Liver (tissue), 8 donors: ENCODE measurements at regions not wholly inside any gene's neighbourhood (a gene's known extent, or its start where the extent isn't known, plus 50 kb on each side); places are given as distances from the start of the nearest gene placed in this dataset.

Source experiments
- DNase-seq: peaks from one replicate; pipeline ENCODE4 v3.0.0-alpha.2; 2017; ENCODE audit warnings: low spot score
- H3K27ac ChIP-seq, 2 donors: one replicate each; pipeline ENCODE4 v1.7.0; 2013; ENCODE audit warnings: inconsistent platforms in 2 of 2, low read length in 2 of 2, control low read depth in 1 of 2, low read depth in 1 of 2, mild to moderate bottlenecking in 1 of 2
- H3K27me3 ChIP-seq, 4 donors: one replicate each; pipeline versions ENCODE4 v1.6.1 to v1.7.0; 2013; ENCODE audit warnings: low read length in 3 of 4, inconsistent platforms in 1 of 4, mild to moderate bottlenecking in 1 of 4, moderate library complexity in 1 of 4; ENCODE audit not compliant: control insufficient read depth in 4 of 4, insufficient read depth in 4 of 4
- H3K36me3 ChIP-seq, 4 donors: one replicate each; pipeline versions ENCODE4 v1.6.1 to v1.7.0; 2013; ENCODE audit warnings: low read length in 3 of 4, mild to moderate bottlenecking in 3 of 4, low read depth in 1 of 4, moderate library complexity in 1 of 4; ENCODE audit not compliant: control insufficient read depth in 4 of 4, insufficient read depth in 3 of 4
- H3K4me1 ChIP-seq, 4 donors: one replicate each; pipeline versions ENCODE4 v1.6.1 to v1.7.0; 2013; ENCODE audit warnings: low read length in 3 of 4, mild to moderate bottlenecking in 3 of 4, moderate library complexity in 1 of 4; ENCODE audit not compliant: control insufficient read depth in 4 of 4, insufficient read depth in 4 of 4
- H3K4me3 ChIP-seq, 3 donors: one replicate each; pipeline versions ENCODE4 v1.6.1 to v1.7.0; 2013; ENCODE audit warnings: low read length in 3 of 3, control low read depth in 1 of 3, low read depth in 1 of 3, mild to moderate bottlenecking in 1 of 3
- H3K9ac ChIP-seq, 2 donors: one replicate each; pipeline ENCODE4 v1.7.0; 2013; ENCODE audit warnings: low read length in 2 of 2, mild to moderate bottlenecking in 2 of 2, moderate library complexity in 2 of 2, control low read depth in 1 of 2, low read depth in 1 of 2
- H3K9me3 ChIP-seq, 4 donors: one replicate each; pipeline versions ENCODE4 v1.6.1 to v1.7.0; 2013; ENCODE audit warnings: low read length in 3 of 4; ENCODE audit not compliant: control insufficient read depth in 4 of 4
- EGR1 ChIP-seq, 2 donors: IDR thresholded peaks; 2 replicates each; pipeline ENCODE4 v1.6.1; 2016 to 2018; ENCODE audit warnings: antibody characterized with exemption in 2 of 2, low read depth in 2 of 2
- FOXA1 ChIP-seq: IDR thresholded peaks from 2 replicates; pipeline ENCODE4 v1.6.1; 2016; ENCODE audit warnings: antibody characterized with exemption
- FOXA2 ChIP-seq: IDR thresholded peaks from 2 replicates; pipeline ENCODE4 v1.6.1; 2016; ENCODE audit warnings: antibody characterized with exemption
- GABPA ChIP-seq, 2 donors: IDR thresholded peaks in 1 of 2; conservative IDR thresholded peaks in 1 of 2; 2 replicates each; pipeline ENCODE4 v1.6.1; 2016; ENCODE audit warnings: antibody characterized with exemption in 2 of 2, mild to moderate bottlenecking in 1 of 2, moderate library complexity in 1 of 2
- HNF4G ChIP-seq: IDR thresholded peaks from 2 replicates; pipeline ENCODE4 v1.6.1; 2016; ENCODE audit warnings: antibody characterized with exemption
- JUND ChIP-seq, 2 donors: IDR thresholded peaks; 2 replicates each; pipeline ENCODE4 v1.6.1; 2016; ENCODE audit warnings: antibody characterized with exemption in 2 of 2
- RAD21 ChIP-seq, 2 donors: IDR thresholded peaks; 2 replicates each; pipeline ENCODE4 v1.6.1; 2016; ENCODE audit warnings: antibody characterized with exemption in 2 of 2, mild to moderate bottlenecking in 2 of 2
- RXRA ChIP-seq, 2 donors: IDR thresholded peaks; 2 replicates each; pipeline ENCODE4 v1.6.1; 2017 to 2018; ENCODE audit warnings: antibody characterized with exemption in 2 of 2, mild to moderate bottlenecking in 1 of 2
- SP1 ChIP-seq: IDR thresholded peaks from 2 replicates; pipeline ENCODE4 v1.6.1; 2018; ENCODE audit warnings: antibody characterized with exemption, mild to moderate bottlenecking
- TAF1 ChIP-seq: conservative IDR thresholded peaks from 2 replicates; pipeline ENCODE4 v1.6.1; 2016; ENCODE audit warnings: antibody characterized with exemption, mild to moderate bottlenecking
- YY1 ChIP-seq: IDR thresholded peaks from 2 replicates; pipeline ENCODE4 v1.6.1; 2016; ENCODE audit warnings: antibody characterized with exemption, mild to moderate bottlenecking
- WGBS: extraction: QIAGEN DNeasy Blood & Tissue Kit; methylation state at CpG from one replicate; pipeline ENCODE4 v1.1.7; 2013; 5-methylcytosine and 5-hydroxymethylcytosine counted together
- TF ChIP-seq, protein P1 (sequence below): IDR thresholded peaks from 2 replicates; pipeline ENCODE4 v1.6.1; 2016; ENCODE audit warnings: antibody characterized with exemption
- TF ChIP-seq, protein P2 (sequence below): fragments of 150-350 bp; IDR thresholded peaks from 2 replicates; pipeline ENCODE4 v1.5.1; 2017; ENCODE audit warnings: improper control_type of control experiment, low read depth, low read length; ENCODE audit not compliant: missing input control
- TF ChIP-seq, protein P3 (sequence below): IDR thresholded peaks from 2 replicates; pipeline ENCODE4 v1.6.1; 2016; ENCODE audit warnings: antibody characterized with exemption
- donor health status: healthy.
- donor health status: healthy.
- donor health status: healthy.
- donor health status: healthy.
- donor health status: healthy.

DNA sequence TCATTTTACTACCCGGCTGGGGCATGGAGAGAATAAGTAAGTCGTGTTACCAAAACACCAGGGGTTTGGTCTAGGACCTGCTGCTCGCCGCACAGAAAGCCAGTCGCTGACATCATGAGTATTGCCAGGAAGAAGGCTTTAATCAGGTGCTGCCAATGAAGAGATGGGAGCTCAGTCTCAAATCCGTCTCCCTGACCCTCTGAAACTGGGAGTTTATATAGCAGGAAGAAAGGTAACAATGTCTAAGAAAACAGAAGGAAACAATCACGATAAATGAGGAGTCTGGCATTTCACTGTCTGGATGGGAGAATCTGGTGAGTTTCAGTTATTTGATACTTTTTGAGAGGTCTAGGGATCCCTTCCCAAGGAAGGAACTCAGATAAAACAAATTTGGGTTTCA lies 437.9 kb upstream of the JARID2 start:
- H3K4me1 ChIP-seq: peaks cover 0 to 6% (median 2%) of the 10 kb centered on the region in 4 donors
- H3K9ac ChIP-seq: no peak overlapping the region
- TF ChIP-seq FOXA1 (no peak), RAD21 (IDR thresholded peaks at IDR 0.05) (no peak), SP1 (no peak), YY1 (no peak), GABPA (IDR thresholded peaks at IDR 0.05 in 1 of 2, conservative IDR thresholded peaks at IDR 0.05 in 1 of 2) (no peak)
- H3K9me3 ChIP-seq: no peaks in the 10 kb centered on the region
- no peak overlapping the region for H3K27ac ChIP-seq
- H3K4me3 ChIP-seq: no peak overlapping the region
- no peaks in the 10 kb centered on the region for H3K36me3 ChIP-seq
- 97% methylated on average over 7 of the region's 7 CpGs for WGBS
- H3K27me3 ChIP-seq: no peaks in the 10 kb centered on the region
- DNase-seq: no peak

DNA sequence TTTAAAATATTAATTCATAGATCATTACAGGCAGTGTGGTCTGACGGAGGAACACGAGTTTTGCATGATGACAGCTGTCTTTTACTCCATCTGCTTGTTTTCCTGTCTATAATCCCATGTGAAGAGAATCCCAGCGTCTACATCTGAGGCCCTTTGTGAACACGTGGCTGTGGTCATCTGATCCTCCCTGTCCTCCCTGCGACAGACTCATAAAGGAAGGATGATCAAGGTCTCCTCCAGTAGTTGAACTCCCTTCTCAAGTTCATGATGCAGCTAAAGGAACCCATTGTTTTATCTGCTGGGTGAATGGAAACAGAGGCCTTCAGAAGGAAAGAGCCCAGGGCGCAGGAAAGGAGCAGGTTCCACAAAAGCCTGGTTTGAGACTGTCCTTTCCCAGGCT lies 435.8 kb upstream of the JARID2 start:
- TF ChIP-seq YY1 (no peak), FOXA2 (no peak), TAF1 (no peak), EGR1 (IDR thresholded peaks at IDR 0.05; ENCODE audit: low read depth in 2 of 2) (no peak), SP1 (no peak), RXRA (IDR thresholded peaks at IDR 0.05) (no peak), JUND (IDR thresholded peaks at IDR 0.05) (no peak), HNF4G (no peak), RAD21 (IDR thresholded peaks at IDR 0.05) (no peak)
- TF ChIP-seq, protein P1, sequence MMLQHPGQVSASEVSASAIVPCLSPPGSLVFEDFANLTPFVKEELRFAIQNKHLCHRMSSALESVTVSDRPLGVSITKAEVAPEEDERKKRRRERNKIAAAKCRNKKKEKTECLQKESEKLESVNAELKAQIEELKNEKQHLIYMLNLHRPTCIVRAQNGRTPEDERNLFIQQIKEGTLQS: no peak
- TF ChIP-seq, protein P2, sequence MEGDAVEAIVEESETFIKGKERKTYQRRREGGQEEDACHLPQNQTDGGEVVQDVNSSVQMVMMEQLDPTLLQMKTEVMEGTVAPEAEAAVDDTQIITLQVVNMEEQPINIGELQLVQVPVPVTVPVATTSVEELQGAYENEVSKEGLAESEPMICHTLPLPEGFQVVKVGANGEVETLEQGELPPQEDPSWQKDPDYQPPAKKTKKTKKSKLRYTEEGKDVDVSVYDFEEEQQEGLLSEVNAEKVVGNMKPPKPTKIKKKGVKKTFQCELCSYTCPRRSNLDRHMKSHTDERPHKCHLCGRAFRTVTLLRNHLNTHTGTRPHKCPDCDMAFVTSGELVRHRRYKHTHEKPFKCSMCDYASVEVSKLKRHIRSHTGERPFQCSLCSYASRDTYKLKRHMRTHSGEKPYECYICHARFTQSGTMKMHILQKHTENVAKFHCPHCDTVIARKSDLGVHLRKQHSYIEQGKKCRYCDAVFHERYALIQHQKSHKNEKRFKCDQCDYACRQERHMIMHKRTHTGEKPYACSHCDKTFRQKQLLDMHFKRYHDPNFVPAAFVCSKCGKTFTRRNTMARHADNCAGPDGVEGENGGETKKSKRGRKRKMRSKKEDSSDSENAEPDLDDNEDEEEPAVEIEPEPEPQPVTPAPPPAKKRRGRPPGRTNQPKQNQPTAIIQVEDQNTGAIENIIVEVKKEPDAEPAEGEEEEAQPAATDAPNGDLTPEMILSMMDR: no peak
- TF ChIP-seq, protein P3, sequence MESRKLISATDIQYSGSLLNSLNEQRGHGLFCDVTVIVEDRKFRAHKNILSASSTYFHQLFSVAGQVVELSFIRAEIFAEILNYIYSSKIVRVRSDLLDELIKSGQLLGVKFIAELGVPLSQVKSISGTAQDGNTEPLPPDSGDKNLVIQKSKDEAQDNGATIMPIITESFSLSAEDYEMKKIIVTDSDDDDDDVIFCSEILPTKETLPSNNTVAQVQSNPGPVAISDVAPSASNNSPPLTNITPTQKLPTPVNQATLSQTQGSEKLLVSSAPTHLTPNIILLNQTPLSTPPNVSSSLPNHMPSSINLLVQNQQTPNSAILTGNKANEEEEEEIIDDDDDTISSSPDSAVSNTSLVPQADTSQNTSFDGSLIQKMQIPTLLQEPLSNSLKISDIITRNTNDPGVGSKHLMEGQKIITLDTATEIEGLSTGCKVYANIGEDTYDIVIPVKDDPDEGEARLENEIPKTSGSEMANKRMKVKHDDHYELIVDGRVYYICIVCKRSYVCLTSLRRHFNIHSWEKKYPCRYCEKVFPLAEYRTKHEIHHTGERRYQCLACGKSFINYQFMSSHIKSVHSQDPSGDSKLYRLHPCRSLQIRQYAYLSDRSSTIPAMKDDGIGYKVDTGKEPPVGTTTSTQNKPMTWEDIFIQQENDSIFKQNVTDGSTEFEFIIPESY: no peak
- no peak overlapping the region for H3K27ac ChIP-seq
- H3K27me3 ChIP-seq: no peaks in the 10 kb centered on the region
- no peak overlapping the region for H3K4me3 ChIP-seq
- DNase-seq: no peak
- H3K36me3 ChIP-seq: no peaks in the 10 kb centered on the region
- peaks cover 0 to under 1% (median under 1%) of the 10 kb centered on the region in 4 donors for H3K4me1 ChIP-seq
- WGBS: 96% methylated on average over 6 of the region's 6 CpGs
- H3K9me3 ChIP-seq: no peaks in the 10 kb centered on the region
- H3K9ac ChIP-seq: no peak overlapping the region

DNA sequence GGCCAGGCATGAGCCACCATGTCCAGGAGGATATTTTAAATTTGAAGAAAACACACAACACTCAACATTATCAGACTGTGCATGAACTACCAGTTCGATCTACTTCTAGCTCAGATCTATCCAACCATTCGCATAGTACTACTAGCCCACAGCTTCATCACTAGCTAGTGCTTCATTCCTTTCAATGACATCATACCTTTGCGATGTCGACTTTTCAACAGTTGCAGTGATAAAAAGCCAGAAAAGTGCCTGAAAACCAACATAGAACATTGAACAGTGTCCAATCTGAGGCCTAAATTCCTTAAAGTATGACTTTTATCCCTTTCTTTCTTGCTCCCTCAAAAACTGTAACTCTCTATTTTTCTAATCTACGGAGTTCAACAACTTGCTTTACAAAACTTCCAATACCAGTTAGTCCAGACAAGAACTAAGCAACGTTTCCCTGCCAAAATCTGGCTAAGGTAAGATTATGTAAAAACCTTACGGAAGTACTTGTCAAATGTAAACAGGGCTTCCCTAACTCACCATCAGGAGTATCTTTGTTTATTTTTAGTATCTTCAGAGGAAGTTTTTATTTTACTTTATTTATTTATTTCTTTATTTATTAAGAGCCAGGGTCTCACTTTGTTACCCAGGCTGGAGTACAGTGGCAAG lies 434.0 kb upstream of the JARID2 start:
- no peak for DNase-seq
- no peaks in the 10 kb centered on the region for H3K9me3 ChIP-seq
- TF ChIP-seq, protein P3: no peak
- no peak overlapping the region for H3K27ac ChIP-seq
- H3K36me3 ChIP-seq: no peaks in the 10 kb centered on the region
- WGBS: 85% methylated on average over 7 of the region's 7 CpGs
- H3K9ac ChIP-seq: no peak overlapping the region
- no peaks in the 10 kb centered on the region for H3K27me3 ChIP-seq
- peaks cover 0 to 2% (median 0%) of the 10 kb centered on the region in 4 donors for H3K4me1 ChIP-seq
- H3K4me3 ChIP-seq: no peak overlapping the region
